Peyer's patch (tissue), 4 donors: ENCODE measurements at regions not wholly inside any gene's neighbourhood (a gene's known extent, or its start where the extent isn't known, plus 50 kb on each side); places are given as distances from the start of the nearest gene placed in this dataset.
"Not testable (repeated sequence)": the region's sequence is repeated elsewhere in the genome, so short reads cannot be mapped to it uniquely, and the experiment has no call there.

Source experiments
- DNase-seq, 3 donors: peaks; one replicate each; pipeline ENCODE4 v3.0.0-alpha.2; 2017 to 2019
- H3K27ac ChIP-seq, 4 donors: fragments of 200-600 bp; sonication (generic); one replicate each; pipeline ENCODE4 v1.5.1; 2016 to 2019
- H3K27me3 ChIP-seq, 2 donors: fragments of 200-600 bp; sonication (generic); one replicate each; pipeline ENCODE4 v1.5.1; 2019
- H3K36me3 ChIP-seq, 3 donors: fragments of 200-600 bp; sonication (generic); one replicate each; pipeline ENCODE4 v1.5.1; 2016 to 2019
- H3K4me1 ChIP-seq, 4 donors: fragments of 200-600 bp; sonication (generic); one replicate each; pipeline ENCODE4 v1.5.1; 2016 to 2019
- H3K4me3 ChIP-seq, 4 donors: fragments of 200-600 bp; sonication (generic); 1 replicate in 3 of 4; 2 replicates in 1 of 4; pipeline ENCODE4 v1.5.1; 2016 to 2019; ENCODE audit warnings: mild to moderate bottlenecking in 1 of 4
- H3K9me3 ChIP-seq, 4 donors: fragments of 200-600 bp; sonication (generic); one replicate each; pipeline ENCODE4 v1.5.1; 2016 to 2019; ENCODE audit warnings: mild to moderate bottlenecking in 1 of 4
- POLR2A ChIP-seq, 2 donors: fragments of 450-650 bp; IDR thresholded peaks; one replicate each; pipeline ENCODE4 v1.5.1; 2017; ENCODE audit warnings: antibody characterized with exemption in 2 of 2, mild to moderate bottlenecking in 2 of 2, moderate library complexity in 2 of 2
- TF ChIP-seq, protein P1 (sequence below), 6 experiments: fragments of 450-650 bp in 4 of 6; fragments of 200-600 bp in 2 of 6; sonication (generic) in 1 of 6; IDR thresholded peaks; one replicate each; pipeline ENCODE4 v1.5.1; 2017 to 2019; ENCODE audit warnings: antibody characterized with exemption in 6 of 6, mild to moderate bottlenecking in 3 of 6, moderate library complexity in 1 of 6

DNA sequence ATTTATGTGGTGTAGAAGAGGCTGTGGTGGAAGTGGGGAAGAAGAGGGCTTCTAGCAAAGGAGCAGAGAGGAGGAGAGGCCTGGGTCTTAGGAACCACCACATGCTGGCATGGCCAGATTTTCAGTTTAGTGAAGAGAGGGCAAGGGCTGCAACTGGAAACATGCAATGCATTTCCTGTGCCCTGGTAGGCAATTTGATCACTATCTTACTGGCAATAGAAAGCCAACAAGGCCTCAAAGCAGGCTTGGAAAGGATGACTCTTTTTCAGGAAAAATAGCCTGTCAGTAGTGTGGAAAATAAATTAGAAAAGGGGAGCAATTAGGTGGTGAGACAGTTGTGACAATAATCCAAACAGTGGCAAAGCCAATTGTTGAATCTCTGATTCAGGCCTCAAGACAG lies 501.9 kb upstream of the ZFP42 start:
- TF ChIP-seq POLR2A (IDR thresholded peaks at IDR 0.05) = no peak
- TF ChIP-seq, protein P1, sequence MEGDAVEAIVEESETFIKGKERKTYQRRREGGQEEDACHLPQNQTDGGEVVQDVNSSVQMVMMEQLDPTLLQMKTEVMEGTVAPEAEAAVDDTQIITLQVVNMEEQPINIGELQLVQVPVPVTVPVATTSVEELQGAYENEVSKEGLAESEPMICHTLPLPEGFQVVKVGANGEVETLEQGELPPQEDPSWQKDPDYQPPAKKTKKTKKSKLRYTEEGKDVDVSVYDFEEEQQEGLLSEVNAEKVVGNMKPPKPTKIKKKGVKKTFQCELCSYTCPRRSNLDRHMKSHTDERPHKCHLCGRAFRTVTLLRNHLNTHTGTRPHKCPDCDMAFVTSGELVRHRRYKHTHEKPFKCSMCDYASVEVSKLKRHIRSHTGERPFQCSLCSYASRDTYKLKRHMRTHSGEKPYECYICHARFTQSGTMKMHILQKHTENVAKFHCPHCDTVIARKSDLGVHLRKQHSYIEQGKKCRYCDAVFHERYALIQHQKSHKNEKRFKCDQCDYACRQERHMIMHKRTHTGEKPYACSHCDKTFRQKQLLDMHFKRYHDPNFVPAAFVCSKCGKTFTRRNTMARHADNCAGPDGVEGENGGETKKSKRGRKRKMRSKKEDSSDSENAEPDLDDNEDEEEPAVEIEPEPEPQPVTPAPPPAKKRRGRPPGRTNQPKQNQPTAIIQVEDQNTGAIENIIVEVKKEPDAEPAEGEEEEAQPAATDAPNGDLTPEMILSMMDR (IDR thresholded peaks at IDR 0.05) = no peak
- Histone ChIP-seq H3K27me3 (no peaks in the 10 kb centered on the region), H3K4me1 (no peaks in the 10 kb centered on the region), H3K4me3 (no peak overlapping the region), H3K36me3 (no peaks in the 10 kb centered on the region), H3K9me3 (no peaks in the 10 kb centered on the region), H3K27ac (no peak overlapping the region)
- DNase-seq = no peak

DNA sequence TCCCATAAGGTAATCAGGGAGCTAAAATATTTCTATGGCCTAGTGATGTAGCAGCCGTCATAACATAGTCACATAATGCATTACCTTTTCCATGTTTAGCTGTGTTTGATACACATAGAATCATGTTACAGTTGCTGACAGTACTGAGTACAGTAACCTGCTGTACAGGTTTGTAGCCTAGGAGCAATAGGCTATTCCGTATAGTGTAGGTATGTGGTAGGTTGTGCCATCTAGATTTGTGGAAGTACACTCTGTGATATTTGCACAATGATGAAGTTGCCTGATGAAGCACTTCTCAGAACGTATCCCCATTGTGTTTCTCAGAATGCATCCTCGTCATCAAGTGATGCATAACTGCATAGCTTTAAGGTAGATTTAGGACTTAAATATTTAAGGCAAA lies 495.6 kb upstream of the ZFP42 start:
- H3K4me3 ChIP-seq = no peak overlapping the region
- H3K4me1 ChIP-seq = no peaks in the 10 kb centered on the region
- H3K27me3 ChIP-seq = no peaks in the 10 kb centered on the region
- H3K36me3 ChIP-seq = no peaks in the 10 kb centered on the region
- no peak for DNase-seq
- H3K27ac ChIP-seq = no peak overlapping the region
- TF ChIP-seq, protein P1 (IDR thresholded peaks at IDR 0.05) = no peak
- no peak for TF ChIP-seq POLR2A (IDR thresholded peaks at IDR 0.05)
- no peaks in the 10 kb centered on the region for H3K9me3 ChIP-seq

DNA sequence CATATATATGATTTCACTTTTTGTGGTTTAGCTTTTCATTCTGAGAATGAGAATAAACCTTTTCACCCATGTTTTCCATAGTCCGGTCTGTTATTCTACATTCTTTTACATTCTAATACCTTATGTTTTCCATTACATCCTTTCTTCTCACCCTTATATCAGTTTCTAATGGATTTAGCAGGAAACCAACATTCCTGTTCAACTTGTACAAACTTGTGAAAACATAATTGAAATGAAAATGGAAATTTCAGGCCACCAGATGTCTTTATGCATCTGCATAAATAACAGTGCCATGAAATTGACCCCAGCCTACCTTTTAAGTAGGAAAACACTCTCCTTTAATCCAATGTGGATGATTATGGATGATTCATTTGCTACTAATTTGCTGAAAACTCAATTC lies 494.8 kb upstream of the ZFP42 start:
- no peaks in the 10 kb centered on the region for H3K27me3 ChIP-seq
- TF ChIP-seq POLR2A (IDR thresholded peaks at IDR 0.05) = no peak
- TF ChIP-seq, protein P1 (IDR thresholded peaks at IDR 0.05) = no peak

DNA sequence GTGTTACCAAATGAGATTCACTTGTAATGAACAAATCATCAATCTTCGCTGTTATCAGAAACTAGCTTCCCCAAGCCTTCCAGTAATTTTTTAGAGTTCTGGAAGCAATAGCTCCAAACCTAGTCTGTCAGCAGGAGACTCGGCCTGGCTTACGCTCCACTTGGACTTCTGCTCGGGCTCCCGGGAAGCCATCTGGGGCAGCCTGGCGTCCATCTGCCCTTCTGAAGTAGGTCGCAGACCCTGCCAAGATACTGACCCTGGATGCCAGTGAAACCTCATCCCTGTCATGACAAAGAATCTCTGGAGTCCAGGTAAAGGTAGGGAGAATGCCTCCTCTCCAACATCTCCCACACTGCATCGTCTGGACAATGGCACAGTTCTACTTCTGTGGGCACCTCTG lies 493.8 kb upstream of the ZFP42 start:
- Histone ChIP-seq H3K9me3 (no peaks in the 10 kb centered on the region), H3K4me1 (no peaks in the 10 kb centered on the region), H3K36me3 (no peaks in the 10 kb centered on the region), H3K4me3 (no peak overlapping the region), H3K27ac (no peak overlapping the region), H3K27me3 (no peaks in the 10 kb centered on the region)
- no peak for DNase-seq
- TF ChIP-seq, protein P1 (IDR thresholded peaks at IDR 0.05) = no peak
- TF ChIP-seq POLR2A (IDR thresholded peaks at IDR 0.05) = no peak

More for the DNA sequence above, 494.8 kb upstream of the ZFP42 start:
- no peak overlapping the region for H3K4me3 ChIP-seq
- H3K36me3 ChIP-seq = no peaks in the 10 kb centered on the region
- H3K27ac ChIP-seq = no peak overlapping the region
- DNase-seq = no peak
- no peaks in the 10 kb centered on the region for H3K9me3 ChIP-seq
- no peaks in the 10 kb centered on the region for H3K4me1 ChIP-seq

DNA sequence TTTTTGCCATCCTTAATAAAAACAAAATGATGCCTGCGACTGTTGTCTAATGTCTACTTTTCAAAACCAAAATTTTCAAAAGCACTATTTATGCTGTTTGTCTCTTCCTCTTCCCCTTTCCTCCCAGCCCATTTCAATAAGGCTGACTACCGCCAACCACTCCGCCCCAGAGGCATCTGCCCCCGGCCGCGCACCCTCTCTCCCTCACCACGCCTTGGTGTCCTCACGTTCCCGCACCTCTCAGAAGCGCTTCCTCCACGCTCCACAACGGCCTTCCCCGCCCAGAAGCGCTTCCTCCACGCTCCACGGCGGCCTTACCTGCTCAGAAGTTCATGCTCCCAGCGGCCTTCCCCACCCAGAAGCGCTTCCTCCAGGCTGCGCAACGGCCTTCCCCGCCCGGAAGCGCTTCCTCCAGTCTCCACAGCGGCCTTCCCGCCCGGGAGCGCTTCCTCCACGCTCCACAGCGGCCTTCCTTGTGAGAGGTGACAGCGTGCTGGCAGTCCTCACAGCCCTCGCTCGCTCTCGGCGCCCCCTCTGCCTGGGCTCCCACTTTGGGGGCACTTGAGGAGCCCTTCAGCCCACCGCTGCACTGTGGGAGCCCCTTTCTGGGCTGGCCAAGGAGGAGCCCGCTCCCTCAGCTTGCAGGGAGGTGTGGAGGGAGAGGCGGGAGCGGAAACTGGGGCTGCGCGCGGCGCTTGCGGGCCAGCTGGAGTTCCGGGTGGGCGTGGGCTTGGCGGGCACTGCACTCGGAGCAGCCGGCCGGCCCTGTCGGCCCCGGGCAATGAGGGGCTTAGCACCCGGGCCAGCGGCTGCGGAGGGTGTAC lies 490.4 kb upstream of the ZFP42 start:
- no peak overlapping the region for H3K27ac ChIP-seq
- no peaks in the 10 kb centered on the region for H3K27me3 ChIP-seq
- TF ChIP-seq, protein P1 (IDR thresholded peaks at IDR 0.05) = no peak
- TF ChIP-seq POLR2A (IDR thresholded peaks at IDR 0.05) = no peak
- no peaks in the 10 kb centered on the region for H3K9me3 ChIP-seq
- no peak overlapping the region for H3K4me3 ChIP-seq
- no peak for DNase-seq
- H3K36me3 ChIP-seq = no peaks in the 10 kb centered on the region
- H3K4me1 ChIP-seq = no peaks in the 10 kb centered on the region

DNA sequence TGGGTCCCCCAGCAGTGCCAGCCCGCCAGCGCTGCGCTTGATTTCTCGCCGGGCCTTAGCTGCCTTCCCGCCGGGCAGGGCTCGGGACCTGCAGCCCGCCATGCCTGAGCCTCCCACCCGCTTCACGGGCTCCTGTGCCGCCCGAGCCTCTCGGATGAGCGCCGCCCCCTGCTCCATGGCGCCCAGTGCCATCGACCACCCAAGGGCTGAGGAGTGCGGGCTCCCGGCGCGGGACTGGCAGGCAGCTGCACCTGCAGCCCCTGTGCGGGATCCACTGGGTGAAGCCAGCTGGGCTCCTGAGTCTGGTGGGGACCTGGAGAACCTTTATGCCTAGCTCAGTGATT lies 489.8 kb upstream of the ZFP42 start:
- not testable (repeated sequence) for H3K4me3 ChIP-seq, H3K36me3 ChIP-seq, H3K27ac ChIP-seq, H3K27me3 ChIP-seq, H3K4me1 ChIP-seq, DNase-seq, H3K9me3 ChIP-seq
